Stimulated activated CD4-positive, alpha-beta T cell treated with anti-CD3 and anti-CD28 coated beads, Interleukin-1b, Interleukin-23, amount 100 ng/mL, for 24 hours (primary cell): ENCODE measurements at regions not wholly inside any gene's neighbourhood (a gene's known extent, or its start where the extent isn't known, plus 50 kb on each side); places are given as distances from the start of the nearest gene placed in this dataset.
"Not testable (repeated sequence)": the region's sequence is repeated elsewhere in the genome, so short reads cannot be mapped to it uniquely, and the experiment has no call there.

Source experiments
- DNase-seq, 4 experiments: peaks; one replicate each; pipeline ENCODE4 v3.0.0-alpha.2; 2020; ENCODE audit warnings: low read depth in 4 of 4, low spot score in 1 of 4

- DNase-seq = no peak
Observed at GRCh38 chr4:38504396-38504715, 159.6 kb upstream of the KLF3 start.

GRCh38 chr4:38509551-38509950, 154.4 kb upstream of the KLF3 start:
- DNase-seq = no peak

GRCh38 chr4:38510201-38510600, 153.8 kb upstream of the KLF3 start:
- DNase-seq = no peak

- DNase-seq = no peak
Observed at GRCh38 chr4:38511702-38512101, 152.3 kb upstream of the KLF3 start.

GRCh38 chr4:38512840-38513239, 151.2 kb upstream of the KLF3 start:
- DNase-seq = no peak

GRCh38 chr4:38514465-38515146, 149.4 kb upstream of the KLF3 start:
- DNase-seq = no peak

- DNase-seq = no peak
Observed at GRCh38 chr4:38516190-38516589, 147.8 kb upstream of the KLF3 start.

GRCh38 chr4:38519666-38520065, 144.3 kb upstream of the KLF3 start:
- DNase-seq = no peak

GRCh38 chr4:38523054-38523453, 140.9 kb upstream of the KLF3 start:
- DNase-seq = no peak

- peak in 2 of 4 experiments; percentile 25 to 28 for DNase-seq
Observed at GRCh38 chr4:38523524-38524448, 140.2 kb upstream of the KLF3 start.

GRCh38 chr4:38526412-38526811, 137.6 kb upstream of the KLF3 start:
- no peak for DNase-seq

GRCh38 chr4:38529189-38530115, 134.5 kb upstream of the KLF3 start:
- peak in 1 of 4 experiments; percentile 28 for DNase-seq

GRCh38 chr4:38530486-38530885, 133.5 kb upstream of the KLF3 start:
- DNase-seq = no peak

GRCh38 chr4:38531141-38531727, 132.8 kb upstream of the KLF3 start:
- no peak for DNase-seq

- DNase-seq = no peak
Observed at GRCh38 chr4:38532908-38533499, 131.0 kb upstream of the KLF3 start.

GRCh38 chr4:38534344-38535045, 129.5 kb upstream of the KLF3 start:
- DNase-seq = no peak

GRCh38 chr4:38535071-38535470, 128.9 kb upstream of the KLF3 start:
- not testable (repeated sequence) for DNase-seq

- no peak for DNase-seq
Observed at GRCh38 chr4:38535717-38536116, 128.3 kb upstream of the KLF3 start.

GRCh38 chr4:38536716-38537115, 127.3 kb upstream of the KLF3 start:
- DNase-seq = no peak

GRCh38 chr4:38537666-38538065, 126.3 kb upstream of the KLF3 start:
- DNase-seq = no peak
